ENCODE measurements at regions not wholly inside any gene's neighbourhood (a gene's known extent, or its start where the extent isn't known, plus 50 kb on each side); places are given as distances from the start of the nearest gene placed in this dataset.

GRCh38 chr13:50672025-50672424 lies 171.5 kb downstream of the DLEU7 start:
- no peak for DNase-seq

GRCh38 chr13:50675651-50676050 lies 167.8 kb downstream of the DLEU7 start:
- DNase-seq, result no peak

GRCh38 chr13:50676602-50677001 lies 166.9 kb downstream of the DLEU7 start:
- DNase-seq, result no peak

GRCh38 chr13:50677258-50677657 lies 166.2 kb downstream of the DLEU7 start:
- no peak for DNase-seq

- peak; percentile 50 for DNase-seq
These were observed 165.6 kb downstream of the DLEU7 start for GRCh38 chr13:50677687-50678463.

GRCh38 chr13:50678464-50679162 lies 164.9 kb downstream of the DLEU7 start:
- DNase-seq, result no peak

GRCh38 chr13:50679321-50679720 lies 164.2 kb downstream of the DLEU7 start:
- DNase-seq, result no peak

- DNase-seq, result no peak
These were observed 161.5 kb downstream of the DLEU7 start for GRCh38 chr13:50682002-50682401.

GRCh38 chr13:50682966-50683365 lies 160.5 kb downstream of the DLEU7 start:
- DNase-seq, result no peak

GRCh38 chr13:50684366-50684765 lies 159.1 kb downstream of the DLEU7 start:
- no peak for DNase-seq

- DNase-seq, result peak; percentile 89
These were observed 158.0 kb downstream of the DLEU7 start for GRCh38 chr13:50685491-50685890.

- DNase-seq, result no peak
These were observed 157.5 kb downstream of the DLEU7 start for GRCh38 chr13:50685956-50686355.

- DNase-seq, result no peak
These were observed 156.9 kb downstream of the DLEU7 start for GRCh38 chr13:50686551-50686950.

- DNase-seq, result no peak
These were observed 155.9 kb downstream of the DLEU7 start for GRCh38 chr13:50687545-50687944.

- no peak for DNase-seq
These were observed 153.5 kb downstream of the DLEU7 start for GRCh38 chr13:50690006-50690405.

GRCh38 chr13:50691176-50691680 lies 152.3 kb downstream of the DLEU7 start:
- peak; percentile 53 for DNase-seq

GRCh38 chr13:50691681-50692263 lies 151.7 kb downstream of the DLEU7 start:
- DNase-seq, result no peak

- no peak for DNase-seq
These were observed 151.0 kb downstream of the DLEU7 start for GRCh38 chr13:50692396-50692915.

- no peak for DNase-seq
These were observed 149.8 kb downstream of the DLEU7 start for GRCh38 chr13:50693727-50694126.

- no peak for DNase-seq
These were observed 145.5 kb downstream of the DLEU7 start for GRCh38 chr13:50697746-50698539.

- DNase-seq, result no peak
These were observed 143.4 kb downstream of the DLEU7 start for GRCh38 chr13:50699874-50700663.

Measured in NCI-H1105 treated with DMSO at 0.1 percent for 48 hours (cell line).